Activated naive CD4-positive, alpha-beta T cell treated with anti-CD3 and anti-CD28 coated beads, Interleukin-2, amount 50 U/mL, for 24 hours (primary cell): ENCODE measurements at regions not wholly inside any gene's neighbourhood (a gene's known extent, or its start where the extent isn't known, plus 50 kb on each side); places are given as distances from the start of the nearest gene placed in this dataset.

Experiments
- H3K27ac Mint-ChIP-seq: one replicate; pipeline ENCODE4 v1.8.0; 2021; ENCODE audit warnings: mild to moderate bottlenecking, mixed read lengths
- H3K27me3 Mint-ChIP-seq: one replicate; pipeline ENCODE4 v1.8.0; 2021; ENCODE audit warnings: mixed read lengths
- H3K36me3 Mint-ChIP-seq: one replicate; pipeline ENCODE4 v1.8.0; 2021; ENCODE audit warnings: mixed read lengths
- H3K4me1 Mint-ChIP-seq: one replicate; pipeline ENCODE4 v1.8.0; 2021; ENCODE audit warnings: mixed read lengths
- H3K4me3 Mint-ChIP-seq: one replicate; pipeline ENCODE4 v1.8.0; 2021; ENCODE audit warnings: mild to moderate bottlenecking, mixed read lengths
- H3K9me3 Mint-ChIP-seq: one replicate; pipeline ENCODE4 v1.8.0; 2021; ENCODE audit warnings: mixed read lengths

GRCh38 chr1:106968644-106969043, 87.8 kb upstream of the PRMT6 start:
- no peaks in the 10 kb centered on the region for H3K4me1 Mint-ChIP-seq
- no peaks in the 10 kb centered on the region for H3K36me3 Mint-ChIP-seq
- no peak overlapping the region for H3K4me3 Mint-ChIP-seq
- H3K27ac Mint-ChIP-seq = no peak overlapping the region
- H3K9me3 Mint-ChIP-seq = no peaks in the 10 kb centered on the region
- no peaks in the 10 kb centered on the region for H3K27me3 Mint-ChIP-seq

- no peaks in the 10 kb centered on the region for H3K27me3 Mint-ChIP-seq
Observed at GRCh38 chr1:106969731-106970130, 86.7 kb upstream of the PRMT6 start.

GRCh38 chr1:106972074-106972473, 84.4 kb upstream of the PRMT6 start:
- no peak overlapping the region for H3K27ac Mint-ChIP-seq
- H3K36me3 Mint-ChIP-seq = no peaks in the 10 kb centered on the region
- H3K4me1 Mint-ChIP-seq = no peaks in the 10 kb centered on the region
- no peak overlapping the region for H3K4me3 Mint-ChIP-seq
- no peaks in the 10 kb centered on the region for H3K9me3 Mint-ChIP-seq
- H3K27me3 Mint-ChIP-seq = no peaks in the 10 kb centered on the region

More at GRCh38 chr1:106969731-106970130, 86.7 kb upstream of the PRMT6 start:
- Mint-ChIP-seq H3K4me3 (no peak overlapping the region), H3K36me3 (no peaks in the 10 kb centered on the region), H3K4me1 (no peaks in the 10 kb centered on the region), H3K9me3 (no peaks in the 10 kb centered on the region), H3K27ac (no peak overlapping the region)

- Mint-ChIP-seq H3K27ac (no peak overlapping the region), H3K27me3 (no peaks in the 10 kb centered on the region), H3K4me3 (no peak overlapping the region), H3K9me3 (no peaks in the 10 kb centered on the region), H3K36me3 (no peaks in the 10 kb centered on the region), H3K4me1 (no peaks in the 10 kb centered on the region)
Observed at GRCh38 chr1:106975944-106976343, 80.5 kb upstream of the PRMT6 start.

GRCh38 chr1:106978477-106979322, 77.8 kb upstream of the PRMT6 start:
- Mint-ChIP-seq H3K36me3 (no peaks in the 10 kb centered on the region), H3K4me1 (no peaks in the 10 kb centered on the region), H3K27me3 (no peaks in the 10 kb centered on the region), H3K27ac (no peak overlapping the region), H3K9me3 (no peaks in the 10 kb centered on the region), H3K4me3 (no peak overlapping the region)

- no peak overlapping the region for H3K27ac Mint-ChIP-seq
- H3K4me1 Mint-ChIP-seq = no peaks in the 10 kb centered on the region
- no peaks in the 10 kb centered on the region for H3K36me3 Mint-ChIP-seq
- H3K27me3 Mint-ChIP-seq = peaks cover 4% of the 10 kb centered on the region
- H3K9me3 Mint-ChIP-seq = no peaks in the 10 kb centered on the region
- no peak overlapping the region for H3K4me3 Mint-ChIP-seq
Observed at GRCh38 chr1:106979371-106979770, 77.1 kb upstream of the PRMT6 start.

GRCh38 chr1:106980121-106980520, 76.4 kb upstream of the PRMT6 start:
- Mint-ChIP-seq H3K9me3 (no peaks in the 10 kb centered on the region), H3K4me1 (no peaks in the 10 kb centered on the region), H3K27ac (no peak overlapping the region), H3K36me3 (no peaks in the 10 kb centered on the region), H3K27me3 (peaks cover 6% of the 10 kb centered on the region), H3K4me3 (no peak overlapping the region)

GRCh38 chr1:106984801-106985200, 71.7 kb upstream of the PRMT6 start:
- Mint-ChIP-seq H3K9me3 (no peaks in the 10 kb centered on the region), H3K27me3 (peaks cover 14% of the 10 kb centered on the region), H3K36me3 (no peaks in the 10 kb centered on the region), H3K27ac (no peak overlapping the region), H3K4me3 (no peak overlapping the region), H3K4me1 (no peaks in the 10 kb centered on the region)

GRCh38 chr1:106986603-106987002, 69.9 kb upstream of the PRMT6 start:
- Mint-ChIP-seq H3K27ac (no peak overlapping the region), H3K9me3 (peaks cover 7% of the 10 kb centered on the region), H3K4me3 (no peak overlapping the region), H3K36me3 (no peaks in the 10 kb centered on the region), H3K4me1 (no peaks in the 10 kb centered on the region), H3K27me3 (peaks cover 16% of the 10 kb centered on the region)

GRCh38 chr1:106995970-106996369, 60.5 kb upstream of the PRMT6 start:
- Mint-ChIP-seq H3K4me1 (no peaks in the 10 kb centered on the region), H3K27ac (no peak overlapping the region), H3K4me3 (no peak overlapping the region), H3K27me3 (peaks cover 2% of the 10 kb centered on the region), H3K9me3 (peaks cover 5% of the 10 kb centered on the region), H3K36me3 (no peaks in the 10 kb centered on the region)

GRCh38 chr1:106998431-106999002, 58.0 kb upstream of the PRMT6 start:
- Mint-ChIP-seq H3K4me3 (no peak overlapping the region), H3K4me1 (no peaks in the 10 kb centered on the region), H3K27me3 (peaks cover 1% of the 10 kb centered on the region), H3K36me3 (no peaks in the 10 kb centered on the region), H3K9me3 (no peaks in the 10 kb centered on the region), H3K27ac (no peak overlapping the region)

- Mint-ChIP-seq H3K9me3 (no peaks in the 10 kb centered on the region), H3K27ac (no peak overlapping the region), H3K36me3 (no peaks in the 10 kb centered on the region), H3K4me1 (no peaks in the 10 kb centered on the region), H3K4me3 (no peak overlapping the region), H3K27me3 (peaks cover 6% of the 10 kb centered on the region)
Observed at GRCh38 chr1:107000902-107001301, 55.6 kb upstream of the PRMT6 start.

- H3K9me3 Mint-ChIP-seq = no peaks in the 10 kb centered on the region
- H3K4me3 Mint-ChIP-seq = no peak overlapping the region
- H3K36me3 Mint-ChIP-seq = no peaks in the 10 kb centered on the region
- H3K27ac Mint-ChIP-seq = no peak overlapping the region
- H3K4me1 Mint-ChIP-seq = no peaks in the 10 kb centered on the region
- peaks cover 6% of the 10 kb centered on the region for H3K27me3 Mint-ChIP-seq
Observed at GRCh38 chr1:107003972-107004371, 52.5 kb upstream of the PRMT6 start.

- Mint-ChIP-seq H3K27ac (no peak overlapping the region), H3K9me3 (no peaks in the 10 kb centered on the region), H3K4me1 (no peaks in the 10 kb centered on the region), H3K27me3 (peaks cover 6% of the 10 kb centered on the region), H3K4me3 (no peak overlapping the region), H3K36me3 (no peaks in the 10 kb centered on the region)
Observed at GRCh38 chr1:107004421-107004820, 52.1 kb upstream of the PRMT6 start.
